Neural crest cell (in vitro differentiated cells): ENCODE measurements at regions not wholly inside any gene's neighbourhood (a gene's known extent, or its start where the extent isn't known, plus 50 kb on each side); places are given as distances from the start of the nearest gene placed in this dataset.
A peak's percentile ranks its signal among the peaks of the same experiment; 100 is the strongest.

Experiments used
- DNase-seq: peaks from one replicate; pipeline ENCODE4 v3.0.0; 2021; ENCODE audit warnings: low read depth, mixed read lengths, low spot score
- H3K27ac Mint-ChIP-seq: one replicate; pipeline ENCODE4 v1.8.0; 2021; ENCODE audit warnings: mild to moderate bottlenecking, mixed read lengths; ENCODE audit not compliant: unreplicated experiment
- H3K27me3 Mint-ChIP-seq: 2 replicates; pipeline ENCODE4 v1.8.0; 2021; ENCODE audit warnings: low read depth, mild to moderate bottlenecking, mixed read lengths
- H3K36me3 Mint-ChIP-seq: 2 replicates; pipeline ENCODE4 v1.8.0; 2021; ENCODE audit warnings: low read depth, mild to moderate bottlenecking, mixed read lengths
- H3K4me1 Mint-ChIP-seq: 2 replicates; pipeline ENCODE4 v1.8.0; 2021; ENCODE audit warnings: mixed read lengths
- H3K4me3 Mint-ChIP-seq: one replicate; pipeline ENCODE4 v1.8.0; 2021; ENCODE audit warnings: mild to moderate bottlenecking, mixed read lengths
- H3K9me3 Mint-ChIP-seq: 2 replicates; pipeline ENCODE4 v1.8.0; 2021; ENCODE audit warnings: mixed read lengths
- CTCF ChIP-seq: fragments of 200-600 bp; sonication (generic); conservative IDR thresholded peaks from 2 replicates; pipeline ENCODE4 v1.5.0; 2021; ENCODE audit warnings: antibody characterized with exemption, mild to moderate bottlenecking

GRCh38 chr7:46685051-46685450 is 764.0 kb upstream of the IGFBP3 start:
- Mint-ChIP-seq H3K27ac (no peak overlapping the region), H3K4me1 (no peaks in the 10 kb centered on the region), H3K9me3 (peaks cover 7% of the 10 kb centered on the region), H3K4me3 (no peak overlapping the region), H3K36me3 (no peaks in the 10 kb centered on the region), H3K27me3 (no peaks in the 10 kb centered on the region)
- DNase-seq, result no peak
- no peak for TF ChIP-seq CTCF

GRCh38 chr7:46682836-46683624 is 762.0 kb upstream of the IGFBP3 start:
- DNase-seq, result no peak
- peaks cover 7% of the 10 kb centered on the region for H3K9me3 Mint-ChIP-seq
- no peaks in the 10 kb centered on the region for H3K27me3 Mint-ChIP-seq
- no peaks in the 10 kb centered on the region for H3K36me3 Mint-ChIP-seq
- H3K4me1 Mint-ChIP-seq, result no peaks in the 10 kb centered on the region
- no peak overlapping the region for H3K27ac Mint-ChIP-seq
- no peak overlapping the region for H3K4me3 Mint-ChIP-seq
- no peak for TF ChIP-seq CTCF

- H3K9me3 Mint-ChIP-seq, result peaks cover 8% of the 10 kb centered on the region
- no peaks in the 10 kb centered on the region for H3K27me3 Mint-ChIP-seq
- H3K27ac Mint-ChIP-seq, result no peak overlapping the region
- H3K4me1 Mint-ChIP-seq, result no peaks in the 10 kb centered on the region
- no peak for TF ChIP-seq CTCF
- no peaks in the 10 kb centered on the region for H3K36me3 Mint-ChIP-seq
- no peak overlapping the region for H3K4me3 Mint-ChIP-seq
- no peak for DNase-seq
Measured at GRCh38 chr7:46681865-46682503, 760.9 kb upstream of the IGFBP3 start.

- no peak for DNase-seq
- Mint-ChIP-seq H3K36me3 (no peaks in the 10 kb centered on the region), H3K4me1 (no peaks in the 10 kb centered on the region), H3K27ac (peak overlapping the region; percentile 63), H3K9me3 (peaks cover 3% of the 10 kb centered on the region), H3K4me3 (no peak overlapping the region), H3K27me3 (no peaks in the 10 kb centered on the region)
- no peak for TF ChIP-seq CTCF
Measured at GRCh38 chr7:46680147-46680546, 759.1 kb upstream of the IGFBP3 start.

GRCh38 chr7:46679671-46680070 is 758.6 kb upstream of the IGFBP3 start:
- no peaks in the 10 kb centered on the region for H3K27me3 Mint-ChIP-seq
- H3K9me3 Mint-ChIP-seq, result peaks cover 3% of the 10 kb centered on the region
- no peak for DNase-seq
- no peak for TF ChIP-seq CTCF
- no peaks in the 10 kb centered on the region for H3K36me3 Mint-ChIP-seq
- no peaks in the 10 kb centered on the region for H3K4me1 Mint-ChIP-seq
- no peak overlapping the region for H3K4me3 Mint-ChIP-seq
- no peak overlapping the region for H3K27ac Mint-ChIP-seq
